LNCAP (cell line): ENCODE measurements at regions not wholly inside any gene's neighbourhood (a gene's known extent, or its start where the extent isn't known, plus 50 kb on each side); places are given as distances from the start of the nearest gene placed in this dataset.

ENCODE experiments used
- TF ChIP-seq, protein P1 (sequence below): fragments of 450-650 bp; IDR thresholded peaks from 2 replicates; pipeline ENCODE4 v1.5.1; 2017; ENCODE audit warnings: mild to moderate bottlenecking

DNA sequence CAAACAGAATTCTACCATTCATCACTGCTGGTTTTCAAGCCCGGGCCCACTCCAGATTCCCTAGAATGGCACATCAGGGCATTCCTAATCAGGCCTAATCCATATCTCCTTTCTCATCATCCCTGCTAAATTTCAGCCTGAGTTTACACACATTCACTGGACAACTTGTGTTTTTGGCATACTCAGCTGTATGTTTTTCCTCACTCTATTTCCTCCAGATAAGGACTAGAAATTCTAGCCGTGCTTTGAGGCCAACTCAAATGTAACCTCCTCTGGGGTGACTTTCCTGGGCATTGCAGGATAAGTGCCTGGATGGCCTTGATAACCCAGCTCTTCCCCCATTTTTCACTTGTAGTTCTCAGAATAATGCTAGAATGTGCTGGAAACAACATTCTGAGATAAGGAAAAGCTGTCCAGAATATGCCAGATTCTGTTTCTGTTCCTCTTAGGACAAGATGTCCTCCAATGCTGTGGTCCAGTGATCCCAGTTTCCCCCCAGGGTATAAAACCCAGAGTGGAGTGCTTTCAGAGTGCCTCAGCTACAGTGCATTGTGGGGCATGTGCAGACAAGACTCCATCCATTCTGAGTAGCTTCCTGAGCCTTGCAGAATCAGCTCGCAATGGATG lies 66.9 kb upstream of the CLDN10 start:
- TF ChIP-seq, protein P1, sequence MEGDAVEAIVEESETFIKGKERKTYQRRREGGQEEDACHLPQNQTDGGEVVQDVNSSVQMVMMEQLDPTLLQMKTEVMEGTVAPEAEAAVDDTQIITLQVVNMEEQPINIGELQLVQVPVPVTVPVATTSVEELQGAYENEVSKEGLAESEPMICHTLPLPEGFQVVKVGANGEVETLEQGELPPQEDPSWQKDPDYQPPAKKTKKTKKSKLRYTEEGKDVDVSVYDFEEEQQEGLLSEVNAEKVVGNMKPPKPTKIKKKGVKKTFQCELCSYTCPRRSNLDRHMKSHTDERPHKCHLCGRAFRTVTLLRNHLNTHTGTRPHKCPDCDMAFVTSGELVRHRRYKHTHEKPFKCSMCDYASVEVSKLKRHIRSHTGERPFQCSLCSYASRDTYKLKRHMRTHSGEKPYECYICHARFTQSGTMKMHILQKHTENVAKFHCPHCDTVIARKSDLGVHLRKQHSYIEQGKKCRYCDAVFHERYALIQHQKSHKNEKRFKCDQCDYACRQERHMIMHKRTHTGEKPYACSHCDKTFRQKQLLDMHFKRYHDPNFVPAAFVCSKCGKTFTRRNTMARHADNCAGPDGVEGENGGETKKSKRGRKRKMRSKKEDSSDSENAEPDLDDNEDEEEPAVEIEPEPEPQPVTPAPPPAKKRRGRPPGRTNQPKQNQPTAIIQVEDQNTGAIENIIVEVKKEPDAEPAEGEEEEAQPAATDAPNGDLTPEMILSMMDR = no peak

DNA sequence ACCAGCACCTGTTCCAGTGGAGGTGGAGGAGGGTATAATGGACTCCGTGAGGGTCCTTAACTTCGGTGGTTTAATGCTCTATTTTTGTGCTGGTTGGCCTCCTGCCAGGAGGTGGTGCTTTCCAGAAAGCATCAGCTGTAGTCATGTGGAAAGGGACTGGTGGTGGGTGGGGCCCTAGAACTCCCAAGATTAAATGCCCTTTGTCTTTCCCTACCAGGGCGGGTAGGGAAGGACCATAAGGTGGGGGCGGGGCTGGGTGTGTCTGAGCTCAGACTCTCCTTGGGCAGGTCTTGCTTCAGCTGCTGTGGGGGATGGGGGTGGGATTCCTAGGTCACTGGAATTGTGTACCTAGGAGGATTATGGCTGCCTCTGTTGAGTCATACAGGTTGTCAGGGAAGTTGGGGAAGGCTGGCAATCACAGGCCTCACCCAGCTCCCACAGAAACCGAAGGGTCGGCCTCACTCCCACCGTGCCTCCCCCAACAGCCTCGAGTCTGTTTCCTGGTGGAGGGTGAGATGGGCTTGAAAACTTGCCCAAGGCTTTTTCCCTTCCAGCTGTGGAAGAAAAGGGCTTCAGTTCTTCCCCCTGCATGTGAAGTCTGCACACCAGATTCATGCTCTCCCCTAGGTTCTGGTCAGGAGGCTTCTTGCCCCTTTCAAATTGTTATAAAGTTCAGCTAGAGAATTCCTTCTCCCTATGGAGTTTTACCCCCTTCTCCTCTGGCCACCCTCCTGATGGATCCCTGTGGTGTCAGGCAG lies 60.3 kb upstream of the CLDN10 start:
- TF ChIP-seq, protein P1 = no peak

DNA sequence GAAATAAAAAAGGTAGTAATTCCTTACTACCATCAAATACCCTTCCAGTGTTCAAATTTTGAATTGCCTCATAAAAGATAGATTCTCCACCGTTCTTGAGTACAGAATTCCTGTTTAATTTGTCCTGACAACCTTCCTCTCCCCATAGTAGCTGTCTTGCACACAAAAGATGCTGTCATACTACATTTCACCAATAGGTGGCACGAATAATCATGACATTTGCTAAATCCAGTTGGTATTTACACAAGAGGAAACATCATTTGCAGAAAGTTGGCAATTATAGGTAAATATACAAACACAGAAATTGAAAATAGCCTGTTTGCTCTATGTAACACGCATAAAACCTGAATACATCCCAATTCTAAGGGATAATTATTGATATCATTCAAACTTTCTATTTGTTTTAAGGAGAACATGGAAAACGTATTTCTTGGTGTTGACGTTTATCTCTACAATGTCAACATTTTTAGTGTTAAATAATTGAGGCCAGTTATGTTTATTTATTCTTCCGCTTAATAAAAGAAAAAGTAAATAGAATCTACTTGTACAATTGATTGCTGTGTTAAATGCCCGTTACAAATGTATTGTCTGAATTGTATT lies 58.3 kb upstream of the CLDN10 start:
- TF ChIP-seq, protein P1 = peak; percentile 74

DNA sequence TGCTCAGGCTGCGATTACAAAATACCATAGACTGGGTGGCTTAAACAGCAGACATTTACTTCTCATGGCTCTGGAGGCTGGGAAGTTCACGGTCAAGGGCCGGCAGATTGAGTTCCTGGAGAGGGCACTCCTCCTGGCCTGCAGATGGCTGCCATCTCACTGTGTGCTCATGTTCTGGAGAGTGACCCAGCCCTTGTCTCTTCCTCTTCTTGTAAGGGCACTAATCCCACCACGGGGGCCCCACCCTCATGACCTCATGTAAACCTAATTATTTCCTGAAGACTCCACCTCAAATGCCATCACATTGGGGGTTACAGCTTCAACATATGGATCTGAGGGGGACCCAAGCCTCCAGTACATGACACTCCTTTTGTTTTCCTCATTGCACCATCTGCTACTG lies 56.0 kb upstream of the CLDN10 start:
- TF ChIP-seq, protein P1 = no peak

DNA sequence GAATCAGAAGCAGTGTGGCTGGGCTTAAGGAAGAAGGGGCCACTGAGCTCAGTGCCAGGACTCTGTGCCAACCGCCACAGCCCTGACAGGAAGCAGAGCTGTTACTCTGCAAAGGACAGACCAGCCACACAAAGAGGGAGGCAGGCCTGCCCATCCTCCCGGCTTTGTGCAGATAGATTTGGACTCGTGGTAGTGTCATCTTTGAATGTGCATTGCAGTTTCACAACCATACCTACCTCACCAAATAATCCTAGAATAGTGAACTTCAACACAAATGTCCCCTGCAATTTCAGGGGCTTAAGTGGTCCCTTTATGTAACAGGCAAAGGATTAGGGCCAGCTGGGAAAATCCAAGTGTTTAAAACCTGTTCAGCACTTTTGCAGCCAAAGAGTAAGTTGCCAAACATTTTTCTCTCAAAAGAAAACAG lies 55.1 kb upstream of the CLDN10 start:
- TF ChIP-seq, protein P1 = no peak

DNA sequence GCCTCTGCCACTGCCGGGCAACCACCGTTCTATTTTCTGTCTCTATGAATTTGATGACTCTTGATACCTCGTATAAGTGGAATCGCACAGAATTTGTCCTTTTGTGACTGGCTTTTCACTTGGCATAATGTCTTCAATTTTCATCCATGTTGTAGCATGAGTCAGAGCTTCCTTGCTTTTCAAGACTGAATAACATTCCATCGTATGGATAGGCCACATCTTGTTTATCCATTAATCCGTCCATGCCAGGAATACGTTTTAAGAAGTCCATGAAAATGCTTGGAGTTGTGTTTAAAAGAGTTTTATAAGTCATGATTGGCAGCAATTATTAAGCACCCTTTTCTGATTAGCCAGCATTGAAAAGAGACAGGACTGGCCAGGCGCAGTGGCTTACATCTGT lies 53.6 kb upstream of the CLDN10 start:
- TF ChIP-seq, protein P1 = no peak

DNA sequence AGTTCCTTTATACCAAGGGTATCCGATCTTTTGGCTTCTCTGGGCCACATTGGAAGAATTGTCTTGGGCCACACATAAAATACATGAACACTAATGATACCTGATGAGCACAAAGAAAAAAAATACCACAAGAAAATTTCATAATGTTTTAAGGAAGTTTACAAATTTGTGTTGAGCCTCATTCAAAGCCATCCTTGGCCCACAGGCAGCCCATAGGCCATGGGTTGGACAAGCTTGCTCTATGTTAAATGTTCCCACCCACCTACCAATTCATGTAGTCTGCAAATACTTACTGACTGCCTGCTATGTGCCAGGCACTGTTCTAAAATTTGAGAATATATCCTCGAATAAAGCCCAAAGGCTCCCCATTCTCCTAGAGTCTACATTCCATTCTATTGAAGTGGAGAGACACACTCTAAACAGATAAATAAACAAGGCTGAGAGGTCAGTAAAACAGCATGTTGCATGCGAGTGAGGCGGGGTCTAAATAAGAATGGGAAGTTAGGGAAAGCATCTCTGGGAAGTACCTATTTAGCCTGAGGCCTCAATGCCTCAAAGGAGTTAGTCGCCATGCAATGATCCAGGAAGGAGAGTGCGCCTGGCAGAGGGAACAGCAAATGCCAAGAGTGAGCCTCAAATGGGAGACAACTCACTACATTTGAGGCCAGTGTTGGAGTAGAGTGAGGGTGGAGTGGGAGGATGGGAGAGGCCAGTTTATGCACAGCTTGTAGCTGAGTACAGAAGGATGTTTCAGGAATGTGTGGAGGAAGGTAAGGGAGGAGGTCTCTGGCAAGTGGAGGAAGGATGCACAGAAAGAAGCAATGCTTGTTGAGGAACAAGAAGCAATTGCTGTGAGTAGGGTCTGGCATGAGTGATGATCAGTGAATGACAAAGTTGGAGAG lies 52.5 kb upstream of the CLDN10 start:
- TF ChIP-seq, protein P1 = no peak
